ENCODE measurements at regions not wholly inside any gene's neighbourhood (a gene's known extent, or its start where the extent isn't known, plus 50 kb on each side); places are given as distances from the start of the nearest gene placed in this dataset.
"Not testable (repeated sequence)": the region's sequence is repeated elsewhere in the genome, so short reads cannot be mapped to it uniquely, and the experiment has no call there.

DNA sequence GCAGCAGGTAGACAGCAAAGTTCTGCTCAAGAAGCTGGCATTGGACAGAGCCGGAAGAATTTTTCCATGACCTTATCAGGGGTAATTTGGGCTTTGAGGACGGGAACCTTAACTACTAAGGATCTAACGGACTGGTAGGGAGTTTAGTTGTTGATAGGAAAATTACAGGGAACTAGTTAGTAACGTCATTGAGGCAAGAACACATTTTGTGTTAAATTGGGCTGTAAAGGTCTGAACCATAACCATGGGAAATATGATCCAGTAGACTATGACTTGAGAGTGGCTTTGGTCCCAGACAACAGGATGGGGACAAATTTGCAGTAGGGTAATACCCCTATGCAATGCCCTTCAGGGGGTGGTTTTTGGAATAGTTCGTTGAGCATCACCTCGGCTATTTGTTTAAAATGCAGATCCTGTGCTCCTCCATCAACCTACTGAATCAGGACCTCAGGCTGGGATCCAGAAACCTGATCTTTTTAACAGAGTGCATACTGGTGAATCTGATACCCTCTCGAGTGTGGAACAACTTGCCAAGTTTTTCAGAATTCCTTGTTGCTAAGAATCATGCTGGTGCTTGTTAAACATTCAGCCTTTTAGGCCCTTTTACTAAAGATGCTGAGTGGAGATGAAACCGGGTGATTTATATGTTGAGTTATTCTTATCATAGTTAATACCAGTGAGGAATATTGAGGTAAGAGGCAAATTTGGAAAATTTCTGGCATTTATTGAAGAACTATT is 255.1 kb downstream of the MAP2K6 start:
- TF ChIP-seq, protein P1, sequence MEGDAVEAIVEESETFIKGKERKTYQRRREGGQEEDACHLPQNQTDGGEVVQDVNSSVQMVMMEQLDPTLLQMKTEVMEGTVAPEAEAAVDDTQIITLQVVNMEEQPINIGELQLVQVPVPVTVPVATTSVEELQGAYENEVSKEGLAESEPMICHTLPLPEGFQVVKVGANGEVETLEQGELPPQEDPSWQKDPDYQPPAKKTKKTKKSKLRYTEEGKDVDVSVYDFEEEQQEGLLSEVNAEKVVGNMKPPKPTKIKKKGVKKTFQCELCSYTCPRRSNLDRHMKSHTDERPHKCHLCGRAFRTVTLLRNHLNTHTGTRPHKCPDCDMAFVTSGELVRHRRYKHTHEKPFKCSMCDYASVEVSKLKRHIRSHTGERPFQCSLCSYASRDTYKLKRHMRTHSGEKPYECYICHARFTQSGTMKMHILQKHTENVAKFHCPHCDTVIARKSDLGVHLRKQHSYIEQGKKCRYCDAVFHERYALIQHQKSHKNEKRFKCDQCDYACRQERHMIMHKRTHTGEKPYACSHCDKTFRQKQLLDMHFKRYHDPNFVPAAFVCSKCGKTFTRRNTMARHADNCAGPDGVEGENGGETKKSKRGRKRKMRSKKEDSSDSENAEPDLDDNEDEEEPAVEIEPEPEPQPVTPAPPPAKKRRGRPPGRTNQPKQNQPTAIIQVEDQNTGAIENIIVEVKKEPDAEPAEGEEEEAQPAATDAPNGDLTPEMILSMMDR (IDR thresholded peaks at IDR 0.05; ENCODE audit: insufficient read depth, low read depth, low read length, missing control alignments): no peak
- DNase-seq (ENCODE audit: low read depth): no peak
- no peak overlapping the region for H3K4me3 ChIP-seq (ENCODE audit: low read length)

DNA sequence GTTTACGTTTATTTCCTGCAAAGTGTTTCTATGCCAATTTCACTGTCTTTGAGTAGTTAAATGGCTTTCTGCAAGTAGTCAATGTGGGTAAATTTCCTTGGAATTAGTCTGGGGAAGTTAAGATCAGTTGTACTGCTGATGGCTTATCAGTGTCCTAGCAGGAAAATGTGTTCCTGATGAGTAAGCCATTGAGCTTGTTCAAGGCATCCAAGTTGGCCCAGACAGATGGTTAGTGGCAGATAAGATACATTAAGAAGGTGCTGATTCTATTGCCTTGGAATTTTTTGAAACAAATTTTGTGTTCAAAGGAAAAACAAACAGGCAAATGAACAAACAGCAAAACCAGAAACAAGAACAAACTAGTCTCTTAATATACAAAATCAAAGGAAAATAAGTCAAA is 258.4 kb downstream of the MAP2K6 start:
- TF ChIP-seq, protein P1 (IDR thresholded peaks at IDR 0.05; ENCODE audit: insufficient read depth, low read depth, low read length, missing control alignments): no peak
- H3K4me3 ChIP-seq (ENCODE audit: low read length): no peak overlapping the region
- peak; percentile 48 for DNase-seq (ENCODE audit: low read depth)

DNA sequence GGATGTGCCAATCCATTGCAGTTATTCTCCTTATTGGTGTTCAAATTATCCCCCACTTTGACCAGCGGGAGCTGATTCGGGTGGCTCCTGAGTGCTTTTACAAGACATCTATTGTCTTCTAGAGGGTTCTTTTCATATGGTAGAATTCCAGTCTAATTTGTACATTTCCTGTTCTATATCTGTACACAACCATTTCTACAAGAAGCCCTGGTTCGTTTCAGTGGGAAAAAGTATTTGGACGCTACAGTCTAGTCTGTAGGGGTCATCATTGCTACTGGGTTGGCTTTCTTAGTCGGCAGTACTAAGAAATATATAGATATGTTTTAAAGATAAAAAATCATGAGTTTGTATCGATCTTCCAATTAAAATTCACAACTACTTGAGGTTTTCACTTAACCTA is 262.6 kb downstream of the MAP2K6 start:
- TF ChIP-seq, protein P1 (IDR thresholded peaks at IDR 0.05; ENCODE audit: insufficient read depth, low read depth, low read length, missing control alignments): no peak
- DNase-seq (ENCODE audit: low read depth): no peak
- no peak overlapping the region for H3K4me3 ChIP-seq (ENCODE audit: low read length)

DNA sequence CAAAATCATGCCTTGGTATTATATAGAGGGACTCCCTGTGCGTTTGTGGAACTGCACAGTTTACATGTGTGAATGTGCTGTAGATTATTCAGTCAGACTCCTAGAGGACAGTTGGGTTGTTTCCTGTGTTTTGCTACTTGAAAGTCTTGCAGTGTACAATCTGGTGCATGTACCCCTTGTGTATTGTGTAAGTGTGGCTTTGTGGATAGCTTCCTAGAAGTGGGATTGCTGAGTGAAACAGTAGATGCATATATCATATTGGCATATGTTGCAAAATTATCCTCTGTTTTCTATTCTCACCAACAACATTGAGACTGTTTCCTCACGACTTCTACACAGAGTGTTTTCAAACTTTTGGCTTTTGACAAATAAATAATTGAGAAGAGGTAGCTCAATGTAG is 263.7 kb downstream of the MAP2K6 start:
- no peak overlapping the region for H3K4me3 ChIP-seq (ENCODE audit: low read length)
- no peak for DNase-seq (ENCODE audit: low read depth)
- TF ChIP-seq, protein P1 (IDR thresholded peaks at IDR 0.05; ENCODE audit: insufficient read depth, low read depth, low read length, missing control alignments): no peak

DNA sequence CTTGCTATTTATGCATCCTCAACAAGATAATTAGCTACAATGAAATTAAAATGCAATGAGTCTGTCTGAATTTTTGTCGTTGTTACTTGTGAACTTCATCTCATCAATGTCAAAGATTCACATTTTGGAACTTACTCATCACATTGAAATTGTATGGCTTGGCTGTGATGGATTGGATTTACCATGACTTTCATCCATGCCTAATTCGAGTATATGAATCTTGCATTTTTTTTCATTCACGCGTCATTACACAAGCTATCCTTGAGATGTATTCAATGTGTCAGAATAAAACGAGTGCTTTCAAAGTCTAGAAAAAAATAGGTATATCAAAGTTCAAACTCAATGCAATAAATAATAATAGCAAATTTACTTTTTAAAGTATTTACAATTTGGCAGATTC is 265.3 kb downstream of the MAP2K6 start:
- no peak overlapping the region for H3K4me3 ChIP-seq (ENCODE audit: low read length)
- TF ChIP-seq, protein P1 (IDR thresholded peaks at IDR 0.05; ENCODE audit: insufficient read depth, low read depth, low read length, missing control alignments): no peak
- DNase-seq (ENCODE audit: low read depth): no peak

DNA sequence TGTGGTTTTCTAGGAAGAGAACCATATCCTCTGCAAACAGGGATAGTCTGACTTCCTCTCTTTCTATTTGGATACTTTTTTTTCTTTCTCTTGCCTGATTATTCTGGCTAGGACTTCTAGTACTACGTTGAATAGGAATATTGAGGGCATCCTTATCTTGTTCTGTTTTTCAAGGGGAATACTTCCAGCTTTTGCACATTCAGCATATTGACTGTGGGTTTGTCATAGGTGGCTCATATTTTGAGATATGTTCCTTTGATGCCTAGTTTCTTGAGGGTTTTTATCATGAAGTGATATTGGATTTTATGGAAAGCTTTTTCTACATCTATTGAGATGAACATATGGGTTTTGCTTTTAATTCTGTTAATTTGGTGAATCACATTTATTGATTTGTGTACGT is 269.8 kb downstream of the MAP2K6 start:
- no peak overlapping the region for H3K4me3 ChIP-seq (ENCODE audit: low read length)
- TF ChIP-seq, protein P1 (IDR thresholded peaks at IDR 0.05; ENCODE audit: insufficient read depth, low read depth, low read length, missing control alignments): no peak
- DNase-seq (ENCODE audit: low read depth): no peak

DNA sequence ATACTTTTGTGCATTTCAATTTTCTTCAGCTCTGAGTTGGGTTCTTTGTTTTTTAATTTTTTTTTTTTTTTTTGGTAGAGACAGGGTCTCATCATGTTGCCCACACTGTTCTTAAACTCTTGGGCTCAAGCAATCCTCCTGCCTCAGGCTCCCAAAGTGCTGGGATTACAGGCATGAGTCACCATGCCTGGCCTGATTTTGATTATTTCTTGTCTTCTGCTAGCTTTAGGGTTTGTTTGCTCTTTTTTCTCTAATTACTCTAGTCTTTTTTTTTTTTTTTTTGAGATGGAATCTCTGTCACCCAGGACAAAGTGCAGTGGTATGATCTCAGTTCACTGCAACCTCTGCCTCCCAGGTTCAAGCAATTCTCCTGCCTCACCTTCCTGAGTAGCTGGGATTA is 270.7 kb downstream of the MAP2K6 start:
- peak; percentile 3 for DNase-seq (ENCODE audit: low read depth)

More for the DNA sequence above, 270.7 kb downstream of the MAP2K6 start:
- not testable (repeated sequence) for H3K4me3 ChIP-seq (ENCODE audit: low read length)

All from epithelial cell of esophagus (primary cell).